NCI-H526 treated with DMSO at 0.1 percent for 48 hours (cell line): ENCODE measurements at regions not wholly inside any gene's neighbourhood (a gene's known extent, or its start where the extent isn't known, plus 50 kb on each side); places are given as distances from the start of the nearest gene placed in this dataset.
"Not testable (repeated sequence)": the region's sequence is repeated elsewhere in the genome, so short reads cannot be mapped to it uniquely, and the experiment has no call there.

Experiments used
- DNase-seq: peaks from one replicate; lab custom pipeline; 2025; lab: John Stamatoyannopoulos, UW

- no peak for DNase-seq
Observed at GRCh38 chr3:80734920-80735319, 967.1 kb upstream of the ROBO1 start.

DNA sequence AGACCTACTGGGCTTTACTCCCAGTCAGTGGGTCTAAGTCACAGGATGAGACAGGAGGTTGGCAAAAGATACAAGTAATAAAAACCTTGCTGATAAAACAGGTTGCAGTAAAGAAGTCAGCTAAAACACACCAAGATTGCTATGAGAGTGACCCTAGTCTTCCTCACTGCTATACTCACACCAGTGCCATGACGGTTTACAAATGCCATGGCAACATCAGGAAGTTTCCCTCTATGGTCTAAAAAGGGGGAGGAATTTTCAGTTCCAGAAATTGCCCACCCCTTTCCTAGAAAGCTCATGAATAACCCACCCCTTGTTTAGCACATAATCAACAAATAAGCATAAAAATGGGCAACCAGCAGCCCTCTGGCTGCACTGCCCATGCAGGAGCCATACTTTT, 966.7 kb upstream of the ROBO1 start:
- DNase-seq, result no peak

- no peak for DNase-seq
Observed at GRCh38 chr3:80733522-80734176, 965.9 kb upstream of the ROBO1 start.

DNA sequence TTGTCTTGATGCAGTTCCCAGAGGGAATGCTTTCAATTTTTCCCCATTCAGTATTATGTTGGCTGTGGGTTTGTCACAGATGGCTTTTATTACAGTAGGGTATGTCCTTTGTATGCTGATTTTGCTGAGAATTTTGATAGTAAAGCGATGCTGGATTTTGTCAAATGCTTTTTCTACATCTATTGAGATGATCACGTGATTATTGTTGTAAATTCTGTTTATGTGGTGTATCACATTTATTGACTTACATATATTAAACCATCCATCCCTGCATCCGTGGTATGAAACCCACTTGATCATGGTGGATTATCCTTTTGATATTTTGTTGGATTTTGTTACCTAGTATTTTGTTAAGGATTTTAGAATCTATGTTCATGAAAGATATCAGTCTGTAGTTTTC, 959.8 kb upstream of the ROBO1 start:
- DNase-seq, result not testable (repeated sequence)

DNA sequence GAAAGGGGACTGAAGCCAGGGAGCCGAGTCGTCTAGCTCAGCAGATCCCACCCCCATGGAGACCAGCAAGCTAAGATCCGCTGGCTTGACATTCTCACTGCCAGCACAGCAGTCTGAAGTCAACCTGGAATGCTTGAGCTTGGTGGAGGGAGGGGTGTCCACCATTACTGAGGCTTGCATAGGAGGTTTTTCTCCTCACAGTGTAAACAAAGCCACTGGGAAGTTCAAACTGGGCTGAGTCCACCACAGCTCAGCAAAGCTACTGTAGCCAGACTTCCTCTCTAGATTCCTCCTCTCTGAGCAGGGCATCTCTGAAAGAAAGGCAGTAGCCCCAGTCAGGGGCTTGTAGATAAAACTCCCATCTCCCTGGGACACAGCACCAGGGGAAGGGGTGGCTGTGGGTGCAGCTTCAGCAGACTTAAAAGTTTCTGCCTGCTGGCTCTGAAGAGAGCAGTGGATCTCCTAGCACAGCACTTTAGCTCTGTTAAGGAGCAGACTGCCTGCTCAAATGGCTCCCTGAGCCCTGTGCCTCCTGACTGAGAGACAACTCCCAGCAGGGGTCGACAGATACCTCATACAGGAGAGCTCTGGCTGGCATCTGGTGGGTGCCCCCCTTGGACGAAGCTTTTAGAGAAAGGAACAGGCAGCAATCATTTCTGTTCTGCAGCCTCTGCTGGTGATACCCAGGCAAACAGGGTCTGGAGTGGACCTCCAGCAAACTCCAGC, 942.0 kb upstream of the ROBO1 start:
- not testable (repeated sequence) for DNase-seq

DNA sequence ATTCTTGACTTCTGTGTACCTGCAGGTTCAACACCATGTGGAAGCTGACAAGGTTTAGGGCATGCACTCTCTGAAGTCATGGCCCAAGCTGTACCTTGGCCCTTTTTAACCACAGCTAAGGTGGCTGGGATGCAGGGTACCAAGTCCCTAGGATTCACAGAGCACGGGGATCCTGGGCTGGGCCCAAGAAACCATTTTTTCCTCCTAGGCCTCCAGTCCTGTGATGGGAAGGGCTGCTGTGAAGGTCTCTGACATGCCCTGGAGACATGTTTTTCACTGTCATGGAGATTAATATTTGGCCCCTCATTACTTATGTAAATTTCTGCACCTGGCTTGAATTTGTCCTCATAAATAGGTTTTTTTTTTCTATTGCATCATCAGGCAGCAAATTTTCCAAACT, 937.5 kb upstream of the ROBO1 start:
- DNase-seq, result no peak

GRCh38 chr3:80701349-80701748, 933.6 kb upstream of the ROBO1 start:
- DNase-seq, result no peak

DNA sequence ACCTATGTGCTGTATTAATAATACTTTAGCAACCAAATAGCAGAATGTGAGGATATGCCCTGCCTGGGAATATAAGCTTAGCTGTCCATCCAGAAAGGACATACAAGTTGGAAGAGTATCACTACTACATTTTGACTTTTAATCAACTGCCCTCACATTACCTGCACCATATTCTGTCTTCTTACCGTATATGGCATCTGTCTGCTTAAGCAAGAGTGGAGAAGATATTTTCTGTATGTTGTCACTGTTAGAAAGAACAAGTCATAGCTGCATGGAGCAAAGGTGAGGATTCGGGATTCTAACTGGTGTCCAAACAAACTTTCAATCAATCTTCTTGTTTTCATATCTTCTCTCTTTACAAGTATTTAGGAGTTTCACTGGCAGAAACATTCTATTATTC, 929.5 kb upstream of the ROBO1 start:
- no peak for DNase-seq

DNA sequence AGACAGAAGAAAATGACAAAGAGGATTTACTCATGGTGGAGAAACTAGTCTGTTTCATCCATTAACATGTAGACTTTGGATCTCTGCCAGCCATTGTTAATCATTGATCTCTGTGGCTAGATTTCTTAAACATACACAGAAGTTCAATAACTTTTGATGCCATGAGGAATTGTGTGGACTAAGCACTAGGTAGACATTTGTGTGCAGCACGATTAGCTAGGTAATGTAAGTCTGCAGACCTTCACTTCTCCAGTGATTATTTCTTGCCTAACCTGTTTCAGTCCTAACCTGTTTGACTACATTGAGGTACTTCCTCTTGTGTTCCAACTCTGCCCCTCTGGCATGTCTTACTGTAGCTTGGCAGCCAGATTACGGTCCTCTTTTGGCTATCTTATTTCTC, 928.5 kb upstream of the ROBO1 start:
- DNase-seq, result peak; percentile 0

GRCh38 chr3:80688814-80689213, 921.0 kb upstream of the ROBO1 start:
- DNase-seq, result no peak

- DNase-seq, result no peak
Observed at GRCh38 chr3:80682951-80683350, 915.2 kb upstream of the ROBO1 start.

DNA sequence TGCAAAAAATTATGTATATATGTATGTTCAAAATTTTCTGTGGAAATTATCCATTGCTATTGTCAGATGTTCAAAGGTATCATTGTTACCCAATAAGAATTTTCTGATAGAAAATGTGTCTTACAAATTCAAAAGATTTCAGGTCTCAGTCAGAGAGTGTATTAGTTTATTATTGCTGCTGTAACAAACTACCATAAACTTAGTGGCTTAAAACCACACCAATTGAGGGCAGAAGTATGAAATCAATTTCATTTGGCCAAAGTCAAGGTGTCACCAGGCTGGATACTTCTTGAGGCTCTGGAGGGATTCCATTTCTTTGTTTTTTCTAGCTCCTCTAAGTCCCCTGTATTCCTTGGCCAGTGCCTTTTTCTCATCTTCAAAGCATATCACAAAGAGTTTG, 914.4 kb upstream of the ROBO1 start:
- DNase-seq, result no peak

GRCh38 chr3:80677796-80678195, 910.0 kb upstream of the ROBO1 start:
- no peak for DNase-seq

DNA sequence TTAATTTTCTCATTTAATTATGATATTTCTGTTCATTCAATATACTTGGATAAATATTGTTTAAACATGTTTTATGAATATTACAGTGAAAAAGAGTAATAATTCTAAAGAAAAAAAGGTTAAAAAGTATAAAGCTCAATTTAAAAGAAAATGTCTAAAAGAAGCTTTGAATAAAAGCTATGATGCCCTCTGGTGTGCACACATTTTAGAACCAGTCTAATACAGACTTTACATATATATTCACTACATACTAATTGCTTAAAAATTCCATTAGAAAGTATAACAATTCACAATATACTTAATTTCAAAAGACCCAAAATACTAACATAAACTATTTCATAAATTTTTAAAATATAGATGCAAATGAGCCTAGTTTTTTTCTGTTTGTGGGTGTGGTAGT, 909.1 kb upstream of the ROBO1 start:
- DNase-seq, result no peak

- DNase-seq, result no peak
Observed at GRCh38 chr3:80676261-80676660, 908.5 kb upstream of the ROBO1 start.

- DNase-seq, result no peak
Observed at GRCh38 chr3:80675790-80676189, 908.0 kb upstream of the ROBO1 start.

DNA sequence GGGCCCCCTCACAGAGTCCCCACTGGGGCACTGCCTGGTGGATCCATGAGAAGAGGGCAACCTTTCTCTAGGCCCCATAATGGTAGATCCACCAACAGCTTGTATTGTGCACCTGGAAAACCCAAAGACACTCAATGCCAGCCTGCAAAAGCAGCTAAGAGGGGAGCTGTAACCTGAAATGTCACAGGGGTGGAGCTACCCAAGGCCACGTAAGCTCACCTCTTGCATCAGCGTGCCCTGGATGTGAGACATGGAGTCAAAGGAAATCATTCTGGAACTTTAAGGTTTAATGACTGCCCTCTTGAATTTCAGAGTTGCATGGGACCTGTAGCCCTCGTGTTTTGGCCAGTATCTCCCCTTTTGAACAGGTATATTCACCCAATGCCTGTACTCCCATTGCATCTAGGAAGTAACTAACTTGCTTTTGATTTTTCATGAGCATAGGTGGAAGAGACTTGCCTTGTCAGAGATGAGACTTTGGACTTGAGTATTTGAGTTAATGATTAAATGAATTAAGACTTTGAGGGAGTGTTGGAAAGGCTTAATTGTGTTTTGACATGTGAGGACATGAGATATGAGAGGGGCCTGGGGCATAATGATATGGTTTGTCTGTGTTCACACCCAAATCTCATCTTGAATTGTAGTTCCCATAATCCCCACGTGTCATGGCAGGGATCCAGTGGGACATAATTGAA, 900.9 kb upstream of the ROBO1 start:
- no peak for DNase-seq

GRCh38 chr3:80668100-80668499, 900.3 kb upstream of the ROBO1 start:
- no peak for DNase-seq

DNA sequence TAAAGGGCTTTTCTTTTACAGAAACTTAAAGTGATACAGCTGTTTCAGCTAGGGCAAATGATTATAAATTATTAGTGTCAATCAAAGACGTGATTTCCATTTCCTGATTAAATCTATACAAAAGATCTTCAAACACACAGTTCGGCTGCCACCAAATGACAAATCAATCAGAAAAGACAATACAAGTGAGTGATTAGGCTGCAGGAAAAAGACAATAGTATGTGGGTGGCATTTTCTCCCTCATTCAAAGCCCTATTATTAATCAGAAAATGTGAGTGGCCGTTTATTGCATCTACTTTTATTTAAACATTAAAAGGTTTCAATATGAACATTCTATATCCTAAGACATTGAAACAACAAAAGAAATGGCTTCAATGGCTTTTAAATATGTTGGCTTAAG, 895.6 kb upstream of the ROBO1 start:
- no peak for DNase-seq

DNA sequence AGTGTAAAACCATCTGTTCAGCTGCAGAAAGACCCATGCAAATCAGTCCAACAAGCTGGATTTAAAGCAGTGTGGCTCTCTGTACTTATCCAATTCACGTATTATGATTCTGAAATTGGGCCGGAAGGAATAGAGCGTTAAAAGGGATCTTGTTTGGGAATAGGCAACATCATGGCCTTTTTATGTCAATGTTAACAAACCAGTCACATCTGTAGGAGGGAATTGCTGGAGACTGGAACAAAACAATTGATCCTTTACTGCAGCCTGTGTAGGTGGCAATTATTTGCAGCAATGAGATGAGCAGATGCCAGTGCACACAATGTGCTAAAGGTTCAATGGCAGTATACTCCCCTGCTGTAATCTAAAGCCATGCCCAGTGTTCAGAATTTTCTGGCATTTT, 887.4 kb upstream of the ROBO1 start:
- no peak for DNase-seq

DNA sequence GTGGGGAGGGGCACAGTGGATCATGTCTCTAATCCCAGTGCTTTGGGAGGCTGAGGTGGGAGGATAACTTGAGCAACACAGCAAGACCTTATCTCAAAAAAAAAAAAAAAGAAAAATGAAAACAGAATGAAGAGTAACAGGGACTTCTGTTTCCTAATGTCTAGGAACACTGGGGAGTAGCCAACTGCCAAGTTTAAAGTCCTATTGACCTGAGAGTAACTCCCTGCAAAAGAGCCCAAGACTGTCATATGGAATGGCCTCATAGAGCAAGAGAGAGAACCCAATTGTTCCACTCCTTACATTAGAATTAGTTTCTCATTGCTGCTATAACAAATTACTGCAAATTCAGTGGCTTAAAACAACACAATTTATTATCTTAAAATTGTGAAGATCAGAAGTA, 881.4 kb upstream of the ROBO1 start:
- no peak for DNase-seq

GRCh38 chr3:80643421-80643820, 875.6 kb upstream of the ROBO1 start:
- DNase-seq, result no peak
